NCI-H82 (cell line): ENCODE measurements at regions not wholly inside any gene's neighbourhood (a gene's known extent, or its start where the extent isn't known, plus 50 kb on each side); places are given as distances from the start of the nearest gene placed in this dataset.
A peak's percentile ranks its signal among the peaks of the same experiment; 100 is the strongest.
"Not testable (repeated sequence)": the region's sequence is repeated elsewhere in the genome, so short reads cannot be mapped to it uniquely, and the experiment has no call there.

Experiments
- DNase-seq: peaks from one replicate; lab custom pipeline; 2025; lab: John Stamatoyannopoulos, UW

- DNase-seq = peak; percentile 25
These were observed 769.0 kb downstream of the KCNJ2 start for GRCh38 chr17:70938336-70938735.

- no peak for DNase-seq
These were observed 776.1 kb downstream of the KCNJ2 start for GRCh38 chr17:70945386-70945785.

GRCh38 chr17:70947215-70947614 lies 777.9 kb downstream of the KCNJ2 start:
- no peak for DNase-seq

GRCh38 chr17:70947636-70948565 lies 778.6 kb downstream of the KCNJ2 start:
- peak; percentile 1 for DNase-seq

- DNase-seq = not testable (repeated sequence)
These were observed 783.8 kb downstream of the KCNJ2 start for GRCh38 chr17:70953140-70953539.

GRCh38 chr17:70955441-70955840 lies 786.1 kb downstream of the KCNJ2 start:
- no peak for DNase-seq

GRCh38 chr17:70956726-70957125 lies 787.4 kb downstream of the KCNJ2 start:
- no peak for DNase-seq

GRCh38 chr17:70961341-70961740 lies 792.0 kb downstream of the KCNJ2 start:
- no peak for DNase-seq

- no peak for DNase-seq
These were observed 799.0 kb downstream of the KCNJ2 start for GRCh38 chr17:70968302-70968701.

- DNase-seq = no peak
These were observed 800.2 kb downstream of the KCNJ2 start for GRCh38 chr17:70969521-70970034.

- no peak for DNase-seq
These were observed 807.1 kb downstream of the KCNJ2 start for GRCh38 chr17:70976447-70976846.

- no peak for DNase-seq
These were observed 815.5 kb downstream of the KCNJ2 start for GRCh38 chr17:70984873-70985272.

GRCh38 chr17:70987867-70988340 lies 818.6 kb downstream of the KCNJ2 start:
- DNase-seq = no peak

- DNase-seq = no peak
These were observed 819.3 kb downstream of the KCNJ2 start for GRCh38 chr17:70988622-70989021.

- no peak for DNase-seq
These were observed 819.9 kb downstream of the KCNJ2 start for GRCh38 chr17:70989280-70989679.

- no peak for DNase-seq
These were observed 824.9 kb downstream of the KCNJ2 start for GRCh38 chr17:70994194-70994593.

GRCh38 chr17:70995997-70996396 lies 826.7 kb downstream of the KCNJ2 start:
- DNase-seq = no peak

GRCh38 chr17:71003736-71004135 lies 834.4 kb downstream of the KCNJ2 start:
- DNase-seq = no peak

- no peak for DNase-seq
These were observed 835.1 kb downstream of the KCNJ2 start for GRCh38 chr17:71004413-71004812.

- DNase-seq = peak; percentile 1
These were observed 842.1 kb downstream of the KCNJ2 start for GRCh38 chr17:71011391-71011790.

GRCh38 chr17:71019699-71020098 lies 850.4 kb downstream of the KCNJ2 start:
- DNase-seq = no peak

- no peak for DNase-seq
These were observed 853.4 kb downstream of the KCNJ2 start for GRCh38 chr17:71022758-71023157.

GRCh38 chr17:71023249-71024030 lies 854.1 kb downstream of the KCNJ2 start:
- peak; percentile 47 for DNase-seq
